ENCODE measurements at regions not wholly inside any gene's neighbourhood (a gene's known extent, or its start where the extent isn't known, plus 50 kb on each side); places are given as distances from the start of the nearest gene placed in this dataset.

GRCh38 chr7:25844102-25844870 lies 307.7 kb upstream of the NFE2L3 start:
- no peak for DNase-seq (ENCODE audit: low read depth in 3 of 3)

GRCh38 chr7:25845464-25845863 lies 306.5 kb upstream of the NFE2L3 start:
- no peak for DNase-seq (ENCODE audit: low read depth in 3 of 3)

- no peak for DNase-seq (ENCODE audit: low read depth in 3 of 3)
Observed at GRCh38 chr7:25846722-25847121, 305.3 kb upstream of the NFE2L3 start.

- no peak for DNase-seq (ENCODE audit: low read depth in 3 of 3)
Observed at GRCh38 chr7:25847336-25848070, 304.5 kb upstream of the NFE2L3 start.

- DNase-seq (ENCODE audit: low read depth in 3 of 3), result no peak
Observed at GRCh38 chr7:25849500-25850184, 302.4 kb upstream of the NFE2L3 start.

GRCh38 chr7:25850216-25850615 lies 301.8 kb upstream of the NFE2L3 start:
- no peak for DNase-seq (ENCODE audit: low read depth in 3 of 3)

- DNase-seq (ENCODE audit: low read depth in 3 of 3), result no peak
Observed at GRCh38 chr7:25850735-25851134, 301.3 kb upstream of the NFE2L3 start.

GRCh38 chr7:25851332-25852210 lies 300.4 kb upstream of the NFE2L3 start:
- peak in 1 of 3 experiments; percentile 63 for DNase-seq (ENCODE audit: low read depth in 3 of 3)

GRCh38 chr7:25852211-25852938 lies 299.6 kb upstream of the NFE2L3 start:
- peak in 1 of 3 experiments; percentile 12 for DNase-seq (ENCODE audit: low read depth in 3 of 3)

- no peak for DNase-seq (ENCODE audit: low read depth in 3 of 3)
Observed at GRCh38 chr7:25852939-25853271, 299.1 kb upstream of the NFE2L3 start.

- no peak for DNase-seq (ENCODE audit: low read depth in 3 of 3)
Observed at GRCh38 chr7:25853314-25853713, 298.7 kb upstream of the NFE2L3 start.

GRCh38 chr7:25854059-25854458 lies 297.9 kb upstream of the NFE2L3 start:
- DNase-seq (ENCODE audit: low read depth in 3 of 3), result no peak

GRCh38 chr7:25854608-25855497 lies 297.1 kb upstream of the NFE2L3 start:
- DNase-seq (ENCODE audit: low read depth in 3 of 3), result peak in 1 of 3 experiments; percentile 25

- no peak for DNase-seq (ENCODE audit: low read depth in 3 of 3)
Observed at GRCh38 chr7:25855854-25856782, 295.9 kb upstream of the NFE2L3 start.

- DNase-seq (ENCODE audit: low read depth in 3 of 3), result no peak
Observed at GRCh38 chr7:25857376-25858067, 294.5 kb upstream of the NFE2L3 start.

- DNase-seq (ENCODE audit: low read depth in 3 of 3), result no peak
Observed at GRCh38 chr7:25858200-25858524, 293.8 kb upstream of the NFE2L3 start.

- no peak for DNase-seq (ENCODE audit: low read depth in 3 of 3)
Observed at GRCh38 chr7:25858525-25859411, 293.2 kb upstream of the NFE2L3 start.
